Sigmoid colon (tissue), 4 donors: ENCODE measurements at regions not wholly inside any gene's neighbourhood (a gene's known extent, or its start where the extent isn't known, plus 50 kb on each side); places are given as distances from the start of the nearest gene placed in this dataset.

ENCODE experiments used
- CTCF ChIP-seq, 4 experiments: fragments of 450-650 bp in 3 of 4; fragments of 200-600 bp in 1 of 4; IDR thresholded peaks; one replicate each; pipeline ENCODE4 v1.5.1; 2016 to 2019; ENCODE audit warnings: antibody characterized with exemption in 4 of 4, mild to moderate bottlenecking in 3 of 4, moderate library complexity in 2 of 4
- EP300 ChIP-seq, 4 donors: sonication (generic); formaldehyde crosslinking; IDR thresholded peaks; one replicate each; pipeline ENCODE4 v1.6.1; 2017; ENCODE audit warnings: antibody characterized with exemption in 4 of 4
- POLR2A ChIP-seq, 2 donors: fragments of 450-650 bp; IDR thresholded peaks; one replicate each; pipeline ENCODE4 v1.6.1; 2016; ENCODE audit warnings: antibody characterized with exemption in 2 of 2, mild to moderate bottlenecking in 2 of 2, moderate library complexity in 2 of 2
- POLR2AphosphoS5 ChIP-seq, 4 donors: sonication (generic); formaldehyde crosslinking; IDR thresholded peaks; one replicate each; pipeline ENCODE4 v1.6.1; 2017; ENCODE audit warnings: antibody characterized with exemption in 4 of 4

- TF ChIP-seq CTCF (IDR thresholded peaks at IDR 0.05) (no peak), POLR2AphosphoS5 (IDR thresholded peaks at IDR 0.05) (no peak), EP300 (IDR thresholded peaks at IDR 0.05) (no peak), POLR2A (IDR thresholded peaks at IDR 0.05) (no peak)
Observed at GRCh38 chr21:38032082-38032801, 116.0 kb upstream of the KCNJ6 start.
